Kidney (tissue), 13 donors: ENCODE measurements at regions not wholly inside any gene's neighbourhood (a gene's known extent, or its start where the extent isn't known, plus 50 kb on each side); places are given as distances from the start of the nearest gene placed in this dataset.

Experiments
- DNase-seq, 5 donors: peaks; one replicate each; pipeline ENCODE4 v3.0.0-alpha.2; 2013 to 2020
- FAIRE-seq: peaks from 2 replicates; lab custom pipeline; 2012; peaks lifted over from hg19 to GRCh38; lab: Jason Lieb, UNC
- H3K27ac ChIP-seq, 2 donors: one replicate each; pipeline ENCODE4 v1.7.0; 2013; ENCODE audit warnings: low read depth in 2 of 2, low read length in 2 of 2, inconsistent platforms in 1 of 2
- H3K27me3 ChIP-seq: one replicate; pipeline ENCODE4 v1.7.1; 2013; ENCODE audit warnings: low read length, inconsistent platforms; ENCODE audit not compliant: control insufficient read depth, insufficient read depth
- H3K36me3 ChIP-seq, 3 donors: one replicate each; pipeline versions ENCODE4 v1.7.0 to v1.7.1; 2013; ENCODE audit warnings: low read length in 3 of 3, control low read depth in 1 of 3, inconsistent platforms in 1 of 3; ENCODE audit not compliant: insufficient read depth in 3 of 3, control insufficient read depth in 2 of 3
- H3K4me1 ChIP-seq, 3 donors: one replicate each; pipeline versions ENCODE4 v1.7.0 to v1.7.1; 2013; ENCODE audit warnings: low read length in 3 of 3, inconsistent platforms in 1 of 3, low read depth in 1 of 3; ENCODE audit not compliant: control insufficient read depth in 2 of 3, insufficient read depth in 2 of 3
- H3K4me3 ChIP-seq, 3 donors: one replicate each; pipeline versions ENCODE4 v1.7.0 to v1.8.1; 2013; ENCODE audit warnings: low read length in 3 of 3, control low read depth in 1 of 3, inconsistent platforms in 1 of 3
- H3K9ac ChIP-seq, 3 donors: one replicate each; pipeline versions ENCODE4 v1.7.0 to v1.7.1; 2013; ENCODE audit warnings: low read length in 3 of 3, control low read depth in 1 of 3, inconsistent platforms in 1 of 3
- H3K9me3 ChIP-seq, 3 donors: one replicate each; pipeline versions ENCODE4 v1.7.0 to v1.7.1; 2013; ENCODE audit warnings: low read length in 3 of 3, control low read depth in 1 of 3, inconsistent platforms in 1 of 3; ENCODE audit not compliant: control insufficient read depth in 2 of 3, insufficient read depth in 1 of 3
- intact Hi-C: fragments of 100-400 bp; cut with DNase I; formaldehyde crosslinking; loops from one replicate; pipeline ENCODE4 v1.11.1; 2022
- TF ChIP-seq, protein P1 (sequence below): IDR thresholded peaks from 3 replicates; pipeline ENCODE4 v1.5.1; 2012; ENCODE audit warnings: mild to moderate bottlenecking, moderate library complexity, borderline replicate concordance; ENCODE audit not compliant: insufficient read depth; ENCODE audit errors: extremely low read depth
- donor health status: control.
- donor health status: control.
- donor health status: control.
- donor health status: control.
- donor health status: control.
- donor health status: DM: yes; HTN: yes; CAD: no.
- donor health status: Normal renal cell carcinoma (clear cell type).

DNA sequence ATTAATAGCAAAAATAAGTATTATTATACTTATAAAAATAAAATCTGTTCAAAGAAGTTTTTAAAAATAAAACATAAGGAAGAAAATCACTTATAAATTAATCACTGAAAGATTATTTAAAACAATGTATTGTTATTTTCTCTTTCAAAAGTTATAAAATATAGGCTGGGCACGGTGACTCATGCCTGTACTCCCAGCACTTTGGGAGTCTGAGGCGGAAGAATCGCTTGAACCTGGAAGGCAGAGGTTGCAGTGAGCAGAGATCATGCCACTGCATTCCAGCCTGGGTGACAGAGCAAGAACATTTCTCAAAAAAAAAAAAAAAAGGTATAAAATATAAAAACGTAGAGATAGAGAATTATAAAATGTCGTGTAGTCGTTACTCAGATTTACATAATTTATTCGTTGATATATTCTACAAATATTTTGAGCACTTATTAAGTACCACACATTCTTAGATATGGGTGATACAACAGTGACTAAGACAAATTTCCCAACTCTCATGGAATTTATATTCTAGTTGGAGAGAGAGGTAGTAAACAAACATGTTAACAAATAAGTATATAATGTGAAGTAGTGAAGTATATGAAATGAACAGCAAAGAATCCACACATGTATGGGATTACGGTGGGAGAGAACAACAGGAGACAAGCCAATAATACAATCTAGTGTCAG lies 1030.0 kb downstream of the SORCS1 start:
- H3K4me3 ChIP-seq, result no peak overlapping the region
- FAIRE-seq (no peak), DNase-seq (no peak)
- no peaks in the 10 kb centered on the region for H3K4me1 ChIP-seq
- TF ChIP-seq, protein P1, sequence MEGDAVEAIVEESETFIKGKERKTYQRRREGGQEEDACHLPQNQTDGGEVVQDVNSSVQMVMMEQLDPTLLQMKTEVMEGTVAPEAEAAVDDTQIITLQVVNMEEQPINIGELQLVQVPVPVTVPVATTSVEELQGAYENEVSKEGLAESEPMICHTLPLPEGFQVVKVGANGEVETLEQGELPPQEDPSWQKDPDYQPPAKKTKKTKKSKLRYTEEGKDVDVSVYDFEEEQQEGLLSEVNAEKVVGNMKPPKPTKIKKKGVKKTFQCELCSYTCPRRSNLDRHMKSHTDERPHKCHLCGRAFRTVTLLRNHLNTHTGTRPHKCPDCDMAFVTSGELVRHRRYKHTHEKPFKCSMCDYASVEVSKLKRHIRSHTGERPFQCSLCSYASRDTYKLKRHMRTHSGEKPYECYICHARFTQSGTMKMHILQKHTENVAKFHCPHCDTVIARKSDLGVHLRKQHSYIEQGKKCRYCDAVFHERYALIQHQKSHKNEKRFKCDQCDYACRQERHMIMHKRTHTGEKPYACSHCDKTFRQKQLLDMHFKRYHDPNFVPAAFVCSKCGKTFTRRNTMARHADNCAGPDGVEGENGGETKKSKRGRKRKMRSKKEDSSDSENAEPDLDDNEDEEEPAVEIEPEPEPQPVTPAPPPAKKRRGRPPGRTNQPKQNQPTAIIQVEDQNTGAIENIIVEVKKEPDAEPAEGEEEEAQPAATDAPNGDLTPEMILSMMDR, result no peak
- intact Hi-C loops, result no loop called here
- H3K9ac ChIP-seq, result no peak overlapping the region
- no peak overlapping the region for H3K27ac ChIP-seq
- no peaks in the 10 kb centered on the region for H3K27me3 ChIP-seq
- no peaks in the 10 kb centered on the region for H3K36me3 ChIP-seq
- H3K9me3 ChIP-seq, result no peaks in the 10 kb centered on the region

DNA sequence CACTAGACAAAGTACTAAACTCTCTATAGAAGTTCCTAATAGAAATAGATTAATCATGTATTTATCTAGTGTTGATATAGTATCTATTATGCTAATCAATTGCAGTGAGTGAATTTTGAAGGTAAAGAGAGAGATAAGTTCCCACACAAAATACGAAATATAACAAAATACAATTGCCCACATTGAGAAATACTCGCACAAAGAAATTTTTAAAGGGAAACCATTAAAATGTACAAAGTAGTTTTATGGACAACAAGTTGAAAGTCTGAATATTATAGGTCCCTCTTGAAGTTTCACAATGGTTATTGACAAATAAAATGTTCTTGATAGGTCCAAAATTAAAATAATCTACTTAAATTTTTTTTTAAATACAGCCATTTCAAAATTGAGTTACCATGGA lies 1031.1 kb downstream of the SORCS1 start:
- H3K9ac ChIP-seq, result no peak overlapping the region
- no peaks in the 10 kb centered on the region for H3K36me3 ChIP-seq
- no peak overlapping the region for H3K4me3 ChIP-seq
- no peaks in the 10 kb centered on the region for H3K4me1 ChIP-seq
- DNase-seq (no peak), FAIRE-seq (no peak)
- intact Hi-C loops, result no loop called here
- no peaks in the 10 kb centered on the region for H3K9me3 ChIP-seq
- H3K27me3 ChIP-seq, result no peaks in the 10 kb centered on the region
- no peak overlapping the region for H3K27ac ChIP-seq
- TF ChIP-seq, protein P1, result no peak

- Histone ChIP-seq H3K9ac (no peak overlapping the region), H3K27ac (no peak overlapping the region), H3K4me1 (no peaks in the 10 kb centered on the region), H3K27me3 (no peaks in the 10 kb centered on the region), H3K4me3 (no peak overlapping the region), H3K36me3 (no peaks in the 10 kb centered on the region), H3K9me3 (no peaks in the 10 kb centered on the region)
- FAIRE-seq, result no peak
- intact Hi-C loops, result no loop called here
- no peak for DNase-seq
- TF ChIP-seq, protein P1, result no peak
Measured at GRCh38 chr10:106132956-106133355, 1031.5 kb downstream of the SORCS1 start.
